Renal cortex interstitium (tissue), 11 donors: ENCODE measurements at regions not wholly inside any gene's neighbourhood (a gene's known extent, or its start where the extent isn't known, plus 50 kb on each side); places are given as distances from the start of the nearest gene placed in this dataset.
A peak's percentile ranks its signal among the peaks of the same experiment; 100 is the strongest.
"Not testable (repeated sequence)": the region's sequence is repeated elsewhere in the genome, so short reads cannot be mapped to it uniquely, and the experiment has no call there.

Experiments
- DNase-seq, 11 donors: peaks; one replicate each; pipeline ENCODE4 v3.0.0-alpha.2; 2013; ENCODE audit warnings: low read depth in 9 of 11, low spot score in 4 of 11; ENCODE audit errors: extremely low read depth in 1 of 11

GRCh38 chr10:52955337-52955736 is 182.8 kb upstream of the MBL2 start:
- DNase-seq = no peak

DNA sequence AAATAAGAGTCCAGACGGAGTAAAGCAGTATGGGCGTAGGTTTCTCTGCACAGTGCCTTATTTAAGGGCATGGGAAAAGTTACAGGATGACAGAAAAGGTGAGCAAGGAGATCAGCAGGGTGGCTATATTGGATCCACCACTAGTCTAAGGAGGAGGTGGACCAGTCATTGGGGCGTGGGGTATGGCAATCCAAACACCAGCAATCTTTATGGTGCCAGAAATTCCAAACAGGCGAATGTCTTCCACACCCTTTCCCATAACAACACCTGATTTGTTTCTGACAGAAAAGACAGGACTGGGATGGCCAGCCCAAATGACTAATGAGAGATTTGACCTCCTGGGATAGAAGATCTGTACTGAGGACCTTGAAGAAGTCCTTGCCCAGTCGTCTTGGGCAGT is 181.8 kb upstream of the MBL2 start:
- DNase-seq = no peak

DNA sequence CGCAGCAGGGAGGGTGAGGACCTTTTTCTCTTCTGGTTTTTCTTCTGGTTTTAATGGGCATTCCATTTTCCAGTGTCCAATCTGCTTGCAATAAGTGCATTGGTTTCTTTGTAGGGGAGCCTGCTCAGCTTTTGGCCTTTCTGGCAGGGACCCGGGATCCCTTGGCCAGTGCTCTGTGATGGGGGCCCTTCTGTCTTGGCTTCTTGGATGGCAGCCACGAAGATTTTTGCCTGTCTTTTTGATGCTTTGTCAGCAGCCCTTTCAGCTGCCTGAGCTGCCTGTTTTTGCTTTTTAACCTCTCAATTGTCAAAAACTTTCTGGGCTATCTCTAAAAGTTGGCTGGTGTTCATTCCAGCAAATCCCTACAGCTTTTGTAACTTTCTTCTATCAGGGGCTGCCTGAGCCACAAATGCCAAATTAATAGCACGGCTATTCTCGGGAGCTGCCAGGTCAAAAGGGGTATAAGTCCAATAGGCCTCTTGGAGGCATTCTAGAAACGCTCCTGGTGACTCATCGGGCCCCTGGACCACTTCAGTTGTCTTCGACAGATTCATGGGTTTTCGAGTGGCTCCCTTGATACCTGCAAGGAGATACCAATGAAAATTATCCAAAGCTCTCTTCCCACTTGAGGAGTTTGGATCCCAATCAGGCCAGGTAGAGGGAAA is 179.9 kb upstream of the MBL2 start:
- DNase-seq = no peak

GRCh38 chr10:52951824-52952223 is 179.2 kb upstream of the MBL2 start:
- peak in 9 of 11 donors; percentile 45 to 70 (median 57) for DNase-seq

- DNase-seq = no peak
Measured at GRCh38 chr10:52950578-52950977, 178.0 kb upstream of the MBL2 start.

- DNase-seq = peak in 2 of 11 donors; percentile 15
Measured at GRCh38 chr10:52949899-52950298, 177.3 kb upstream of the MBL2 start.

DNA sequence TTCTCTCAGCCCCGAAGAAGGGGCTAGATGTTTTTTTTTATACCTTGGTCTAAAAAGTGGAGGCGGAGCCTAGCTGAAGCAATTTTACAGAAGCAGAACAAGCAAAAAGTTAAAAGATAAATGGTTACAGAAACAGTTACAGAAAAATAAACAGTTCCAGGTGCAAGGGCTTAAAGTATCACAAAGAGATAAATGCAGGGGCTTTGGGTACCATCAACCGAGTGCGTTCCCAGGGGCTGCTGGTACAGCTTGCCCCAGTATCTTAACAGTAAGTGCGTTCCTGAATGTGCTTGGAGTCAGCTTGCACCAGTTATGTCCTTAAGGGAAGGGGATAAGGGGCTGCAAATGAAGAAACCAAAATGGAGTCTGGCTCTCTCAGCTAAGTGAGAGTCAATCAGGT is 173.9 kb upstream of the MBL2 start:
- DNase-seq = no peak

- not testable (repeated sequence) for DNase-seq
Measured at GRCh38 chr10:52945521-52945920, 172.9 kb upstream of the MBL2 start.

- DNase-seq = no peak
Measured at GRCh38 chr10:52940921-52941320, 168.3 kb upstream of the MBL2 start.

DNA sequence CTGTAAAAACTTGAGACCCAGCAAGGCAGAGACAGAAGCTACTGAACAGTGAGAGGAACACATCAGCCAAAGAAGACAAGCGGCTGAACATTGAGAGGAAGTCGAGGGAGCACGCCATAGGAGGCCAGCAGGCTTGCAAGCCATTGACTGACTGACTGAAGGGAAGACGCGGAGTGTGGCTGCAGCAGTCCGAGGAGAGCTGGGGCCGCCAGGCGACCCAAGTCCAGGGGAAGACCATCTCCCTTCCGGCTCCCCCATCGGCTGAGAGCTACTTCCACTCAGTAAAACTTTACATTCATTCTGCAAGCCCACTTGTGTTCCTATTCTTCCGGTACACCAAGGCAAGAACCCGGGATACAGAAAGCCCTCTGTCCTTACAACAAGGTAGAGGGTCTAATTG is 167.3 kb upstream of the MBL2 start:
- DNase-seq = no peak

DNA sequence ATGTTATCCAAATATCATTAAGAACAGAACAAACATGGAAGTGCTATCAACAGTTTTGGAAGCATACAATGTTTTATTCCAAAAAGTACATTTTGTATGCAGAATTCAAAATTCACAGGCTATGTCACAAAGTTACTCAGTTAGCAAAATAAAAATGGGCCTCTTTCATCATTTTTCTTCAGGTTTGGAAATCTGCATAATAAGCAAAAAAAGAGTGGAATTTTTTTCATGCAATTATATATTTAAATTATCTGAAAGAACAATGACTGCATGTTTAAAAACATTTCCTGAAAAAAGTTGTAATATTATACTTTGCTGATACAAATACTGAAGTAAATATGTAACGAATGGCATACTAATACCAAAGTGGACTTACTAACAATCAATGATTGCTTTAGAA is 161.2 kb upstream of the MBL2 start:
- no peak for DNase-seq

DNA sequence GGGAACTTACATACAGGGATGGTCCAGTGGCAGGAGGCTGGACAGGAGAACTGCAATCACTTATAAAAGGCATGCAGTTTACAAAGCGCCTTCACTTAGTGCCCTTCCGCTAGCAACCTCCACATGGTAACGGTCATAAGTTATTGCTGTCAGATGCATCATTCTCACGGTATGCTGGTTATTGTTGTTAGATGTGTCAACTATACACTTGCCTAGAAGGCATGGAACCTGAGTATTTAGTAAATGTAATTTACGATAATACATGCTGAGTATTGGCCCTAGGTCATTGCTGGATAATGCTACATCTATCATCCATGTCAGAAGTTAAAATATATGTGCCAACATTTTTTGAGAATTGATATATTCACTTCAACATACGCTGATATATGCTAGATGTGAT is 155.1 kb upstream of the MBL2 start:
- no peak for DNase-seq

DNA sequence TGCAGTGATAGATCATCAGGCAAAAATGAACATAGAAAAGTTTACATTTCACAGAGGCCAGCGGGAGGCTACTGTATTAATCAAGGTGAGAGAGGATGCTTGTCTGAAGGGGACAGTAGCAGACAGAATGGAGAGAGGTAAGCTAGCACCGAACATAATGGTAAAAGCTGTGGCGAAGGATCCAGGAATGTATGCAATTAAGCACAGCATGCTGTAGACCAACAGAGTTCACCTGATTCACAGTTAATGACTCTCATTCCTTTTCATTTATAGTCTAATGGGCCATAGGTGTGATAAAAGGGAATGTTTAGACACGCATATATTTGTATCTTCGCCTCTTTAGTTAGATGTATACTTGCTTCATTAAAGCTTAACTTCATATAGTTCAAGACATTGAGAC is 150.9 kb upstream of the MBL2 start:
- DNase-seq = no peak

- no peak for DNase-seq
Measured at GRCh38 chr10:52918714-52919305, 146.2 kb upstream of the MBL2 start.

- no peak for DNase-seq
Measured at GRCh38 chr10:52915391-52915790, 142.8 kb upstream of the MBL2 start.

DNA sequence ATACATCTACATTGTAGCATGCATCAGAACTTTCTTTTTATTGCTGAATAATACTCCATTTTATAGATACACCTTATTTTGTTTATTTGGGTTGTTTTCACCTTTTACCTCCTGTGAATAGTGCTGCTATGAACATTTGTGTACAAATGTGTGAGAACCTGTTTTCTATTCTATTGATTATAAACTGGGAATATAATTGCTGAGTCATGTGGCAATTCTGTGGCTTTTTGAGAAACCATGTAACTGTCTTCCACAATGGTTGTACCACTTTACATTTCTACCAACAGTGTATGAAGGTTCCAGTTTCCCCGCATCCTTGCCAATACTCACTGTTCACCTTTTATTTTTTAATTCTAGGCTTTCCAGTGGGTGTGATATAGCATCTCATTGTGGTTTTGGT is 138.6 kb upstream of the MBL2 start:
- no peak for DNase-seq

DNA sequence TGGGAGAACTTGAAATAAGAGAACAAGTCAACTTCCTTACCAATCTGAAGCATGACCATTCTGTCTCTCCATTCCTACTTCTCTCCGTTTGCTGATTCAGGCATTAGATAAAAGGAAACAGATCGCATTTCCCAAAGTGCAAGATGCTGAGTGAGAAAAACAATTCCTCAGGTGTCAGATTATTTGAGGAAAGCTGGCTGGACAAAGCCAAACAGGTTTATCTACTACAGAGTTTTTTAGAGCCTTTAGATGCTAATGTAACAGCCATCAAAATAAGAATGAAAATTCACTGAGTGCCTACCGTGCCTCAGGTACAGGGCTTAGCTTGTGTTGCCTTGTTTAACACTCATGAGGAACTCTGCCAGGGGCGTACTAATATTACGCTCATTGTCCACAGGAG is 135.9 kb upstream of the MBL2 start:
- peak in 3 of 11 donors; percentile 4 to 25 (median 23) for DNase-seq

DNA sequence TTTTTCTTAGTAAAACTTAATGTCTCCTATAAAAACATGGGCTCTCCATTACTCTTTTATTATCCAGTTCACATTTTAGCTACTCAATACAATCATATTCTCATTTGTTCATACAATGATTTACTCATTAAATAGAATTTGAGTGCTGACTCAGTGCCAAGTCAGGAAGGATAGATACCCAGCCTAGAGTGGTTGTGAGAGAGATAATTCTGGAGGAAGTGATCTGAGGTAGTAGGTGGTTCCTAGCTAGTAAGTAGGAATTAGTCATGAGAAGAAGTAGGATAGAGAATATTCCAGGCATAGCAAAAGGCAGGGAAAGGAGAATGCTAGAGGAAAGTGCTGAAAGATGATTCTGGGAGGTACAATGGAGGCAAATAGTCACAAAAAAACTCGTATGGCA is 133.5 kb upstream of the MBL2 start:
- DNase-seq = no peak

- no peak for DNase-seq
Measured at GRCh38 chr10:52903397-52903938, 130.9 kb upstream of the MBL2 start.

GRCh38 chr10:52900593-52900992 is 128.0 kb upstream of the MBL2 start:
- no peak for DNase-seq

- DNase-seq = no peak
Measured at GRCh38 chr10:52897162-52897561, 124.6 kb upstream of the MBL2 start.
